HCT116 (cell line): ENCODE measurements at regions not wholly inside any gene's neighbourhood (a gene's known extent, or its start where the extent isn't known, plus 50 kb on each side); places are given as distances from the start of the nearest gene placed in this dataset.

ENCODE experiments used
- EZH2 ChIP-seq: fragments of 200-600 bp; sonication (generic); IDR thresholded peaks from 2 replicates; pipeline ENCODE4 v1.6.1; 2017; ENCODE audit warnings: antibody characterized with exemption, mixed run types
- POLR2A ChIP-seq: IDR thresholded peaks from 2 replicates; pipeline ENCODE4 v1.7.0; 2011; ENCODE audit warnings: borderline replicate concordance; ENCODE audit not compliant: insufficient read depth, insufficient read length; ENCODE audit errors: extremely low read depth
- POLR2AphosphoS5 ChIP-seq: IDR thresholded peaks from 2 replicates; pipeline ENCODE4 v1.6.1; 2011; ENCODE audit warnings: mild to moderate bottlenecking, low read depth, low read length, moderate library complexity
- RAD21 ChIP-seq: IDR thresholded peaks from 2 replicates; pipeline ENCODE4 v1.6.1; 2012; ENCODE audit warnings: low read depth, mild to moderate bottlenecking
- ZNF274 ChIP-seq: fragments of 200-500 bp; sonication (Bioruptor generic); IDR thresholded peaks from 2 replicates; pipeline ENCODE4 v1.6.1; 2014; ENCODE audit warnings: mild to moderate bottlenecking, low read depth, low read length, inconsistent platforms
- TF ChIP-seq, protein P1 (sequence below), 3 experiments: fragments of 200-600 bp in 1 of 3; sonication (generic) in 1 of 3; IDR thresholded peaks in 2 of 3; conservative IDR thresholded peaks in 1 of 3; 2 replicates each; pipeline ENCODE4 v1.5.1; 2012 to 2017; ENCODE audit warnings: low read depth in 2 of 3, low read length in 2 of 3, antibody characterized with exemption in 1 of 3, borderline replicate concordance in 1 of 3, control low read depth in 1 of 3, mild to moderate bottlenecking in 1 of 3, mixed read lengths in 1 of 3, mixed run types in 1 of 3, moderate library complexity in 1 of 3; ENCODE audit not compliant: insufficient read depth in 1 of 3
- TF ChIP-seq, protein P2 (sequence below): IDR thresholded peaks from 2 replicates; pipeline ENCODE4 v1.6.1; 2012
- TF ChIP-seq, protein P3 (sequence below): IDR thresholded peaks from 2 replicates; pipeline ENCODE4 v1.6.1; 2012; ENCODE audit warnings: low read depth

DNA sequence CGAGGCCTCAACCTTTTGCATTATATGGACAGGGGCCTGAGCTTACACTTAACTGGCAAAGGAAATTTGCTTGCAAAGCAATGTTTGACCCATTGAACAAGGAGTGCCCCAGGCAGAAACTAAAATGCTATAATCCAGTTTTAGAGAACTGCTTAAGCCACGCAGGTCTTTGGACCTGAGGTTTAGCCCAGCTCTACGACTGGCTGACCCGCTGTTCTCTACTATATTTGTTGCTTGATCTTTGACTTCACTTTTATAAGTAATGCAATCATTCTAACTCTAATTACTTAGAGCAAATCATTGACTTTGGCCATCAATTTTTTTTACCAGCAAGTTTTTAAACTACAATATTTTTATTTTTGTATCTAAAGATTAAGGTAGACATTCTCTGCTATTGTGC lies 268.8 kb downstream of the MREG start:
- TF ChIP-seq, protein P1, sequence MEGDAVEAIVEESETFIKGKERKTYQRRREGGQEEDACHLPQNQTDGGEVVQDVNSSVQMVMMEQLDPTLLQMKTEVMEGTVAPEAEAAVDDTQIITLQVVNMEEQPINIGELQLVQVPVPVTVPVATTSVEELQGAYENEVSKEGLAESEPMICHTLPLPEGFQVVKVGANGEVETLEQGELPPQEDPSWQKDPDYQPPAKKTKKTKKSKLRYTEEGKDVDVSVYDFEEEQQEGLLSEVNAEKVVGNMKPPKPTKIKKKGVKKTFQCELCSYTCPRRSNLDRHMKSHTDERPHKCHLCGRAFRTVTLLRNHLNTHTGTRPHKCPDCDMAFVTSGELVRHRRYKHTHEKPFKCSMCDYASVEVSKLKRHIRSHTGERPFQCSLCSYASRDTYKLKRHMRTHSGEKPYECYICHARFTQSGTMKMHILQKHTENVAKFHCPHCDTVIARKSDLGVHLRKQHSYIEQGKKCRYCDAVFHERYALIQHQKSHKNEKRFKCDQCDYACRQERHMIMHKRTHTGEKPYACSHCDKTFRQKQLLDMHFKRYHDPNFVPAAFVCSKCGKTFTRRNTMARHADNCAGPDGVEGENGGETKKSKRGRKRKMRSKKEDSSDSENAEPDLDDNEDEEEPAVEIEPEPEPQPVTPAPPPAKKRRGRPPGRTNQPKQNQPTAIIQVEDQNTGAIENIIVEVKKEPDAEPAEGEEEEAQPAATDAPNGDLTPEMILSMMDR (IDR thresholded peaks at IDR 0.05 in 2 of 3, conservative IDR thresholded peaks at IDR 0.05 in 1 of 3; ENCODE audit: borderline replicate concordance in 1 of 3, insufficient read depth in 1 of 3, low read depth in 2 of 3, low read length in 2 of 3), result no peak
- TF ChIP-seq RAD21 (no peak), POLR2A (no peak), ZNF274 (no peak), EZH2 (no peak), POLR2AphosphoS5 (no peak)
- TF ChIP-seq, protein P2, sequence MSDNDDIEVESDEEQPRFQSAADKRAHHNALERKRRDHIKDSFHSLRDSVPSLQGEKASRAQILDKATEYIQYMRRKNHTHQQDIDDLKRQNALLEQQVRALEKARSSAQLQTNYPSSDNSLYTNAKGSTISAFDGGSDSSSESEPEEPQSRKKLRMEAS, result no peak
- TF ChIP-seq, protein P3, sequence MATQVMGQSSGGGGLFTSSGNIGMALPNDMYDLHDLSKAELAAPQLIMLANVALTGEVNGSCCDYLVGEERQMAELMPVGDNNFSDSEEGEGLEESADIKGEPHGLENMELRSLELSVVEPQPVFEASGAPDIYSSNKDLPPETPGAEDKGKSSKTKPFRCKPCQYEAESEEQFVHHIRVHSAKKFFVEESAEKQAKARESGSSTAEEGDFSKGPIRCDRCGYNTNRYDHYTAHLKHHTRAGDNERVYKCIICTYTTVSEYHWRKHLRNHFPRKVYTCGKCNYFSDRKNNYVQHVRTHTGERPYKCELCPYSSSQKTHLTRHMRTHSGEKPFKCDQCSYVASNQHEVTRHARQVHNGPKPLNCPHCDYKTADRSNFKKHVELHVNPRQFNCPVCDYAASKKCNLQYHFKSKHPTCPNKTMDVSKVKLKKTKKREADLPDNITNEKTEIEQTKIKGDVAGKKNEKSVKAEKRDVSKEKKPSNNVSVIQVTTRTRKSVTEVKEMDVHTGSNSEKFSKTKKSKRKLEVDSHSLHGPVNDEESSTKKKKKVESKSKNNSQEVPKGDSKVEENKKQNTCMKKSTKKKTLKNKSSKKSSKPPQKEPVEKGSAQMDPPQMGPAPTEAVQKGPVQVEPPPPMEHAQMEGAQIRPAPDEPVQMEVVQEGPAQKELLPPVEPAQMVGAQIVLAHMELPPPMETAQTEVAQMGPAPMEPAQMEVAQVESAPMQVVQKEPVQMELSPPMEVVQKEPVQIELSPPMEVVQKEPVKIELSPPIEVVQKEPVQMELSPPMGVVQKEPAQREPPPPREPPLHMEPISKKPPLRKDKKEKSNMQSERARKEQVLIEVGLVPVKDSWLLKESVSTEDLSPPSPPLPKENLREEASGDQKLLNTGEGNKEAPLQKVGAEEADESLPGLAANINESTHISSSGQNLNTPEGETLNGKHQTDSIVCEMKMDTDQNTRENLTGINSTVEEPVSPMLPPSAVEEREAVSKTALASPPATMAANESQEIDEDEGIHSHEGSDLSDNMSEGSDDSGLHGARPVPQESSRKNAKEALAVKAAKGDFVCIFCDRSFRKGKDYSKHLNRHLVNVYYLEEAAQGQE, result no peak
